HG02798 (cell line): ENCODE measurements at regions not wholly inside any gene's neighbourhood (a gene's known extent, or its start where the extent isn't known, plus 50 kb on each side); places are given as distances from the start of the nearest gene placed in this dataset.
A peak's percentile ranks its signal among the peaks of the same experiment; 100 is the strongest.

ENCODE experiments used
- ATAC-seq: cut with Tn5 transposase; IDR thresholded peaks from one replicate; pipeline ENCODE4 v1.9.1; 2021; ENCODE audit warnings: mild to moderate bottlenecking; ENCODE audit not compliant: unreplicated experiment, poor library complexity

GRCh38 chr21:9246010-9246409 lies 1275.4 kb upstream of the TPTE start:
- peak; percentile 25 for ATAC-seq

- peak; percentile 50 for ATAC-seq
Observed at GRCh38 chr21:9246481-9247289, 1274.7 kb upstream of the TPTE start.

- ATAC-seq: peak; percentile 29
Observed at GRCh38 chr21:9247290-9247613, 1274.1 kb upstream of the TPTE start.

GRCh38 chr21:9247616-9248317 lies 1273.6 kb upstream of the TPTE start:
- ATAC-seq: peak; percentile 33
